HG02973 (cell line): ENCODE measurements at regions not wholly inside any gene's neighbourhood (a gene's known extent, or its start where the extent isn't known, plus 50 kb on each side); places are given as distances from the start of the nearest gene placed in this dataset.
"Not testable (repeated sequence)": the region's sequence is repeated elsewhere in the genome, so short reads cannot be mapped to it uniquely, and the experiment has no call there.

ENCODE experiments used
- ATAC-seq: cut with Tn5 transposase; IDR thresholded peaks from one replicate; pipeline ENCODE4 v1.9.1; 2021; ENCODE audit warnings: moderate library complexity; ENCODE audit not compliant: unreplicated experiment

DNA sequence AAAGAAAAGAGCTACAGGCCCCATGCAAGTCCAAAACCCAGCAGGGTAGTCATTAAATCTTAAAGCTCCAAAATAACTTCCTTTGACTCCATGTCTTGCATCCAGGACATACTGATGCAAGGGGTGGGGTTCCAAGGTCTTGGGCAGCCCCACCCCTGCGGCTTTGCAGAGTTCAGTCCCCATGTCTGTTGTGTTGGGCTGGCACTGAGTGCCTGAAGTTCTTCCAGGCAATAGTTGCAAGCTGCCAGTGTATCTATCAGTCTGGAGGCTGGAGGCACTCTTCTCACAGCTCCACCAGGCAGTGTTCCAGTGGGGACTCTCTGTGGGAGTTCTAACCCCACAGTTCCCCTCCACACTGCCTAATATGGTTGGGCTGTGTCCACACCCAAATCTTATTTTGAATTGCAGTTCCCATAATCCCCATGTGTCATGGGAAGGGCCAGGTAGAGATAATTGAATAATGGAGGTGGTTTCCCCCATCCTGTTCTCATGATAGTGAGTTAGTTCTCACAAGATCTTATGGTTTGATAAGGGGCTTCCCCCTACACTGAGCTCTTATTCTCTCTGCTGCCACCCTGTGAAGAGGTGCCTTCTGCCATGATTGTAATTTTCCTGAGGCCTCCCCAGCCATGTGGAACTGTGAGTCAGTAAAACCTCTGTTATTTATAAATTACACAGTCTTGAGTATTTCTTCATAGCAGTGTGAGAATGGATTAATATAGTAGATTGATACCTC lies 237.5 kb upstream of the ADRA1B start:
- ATAC-seq: no peak

DNA sequence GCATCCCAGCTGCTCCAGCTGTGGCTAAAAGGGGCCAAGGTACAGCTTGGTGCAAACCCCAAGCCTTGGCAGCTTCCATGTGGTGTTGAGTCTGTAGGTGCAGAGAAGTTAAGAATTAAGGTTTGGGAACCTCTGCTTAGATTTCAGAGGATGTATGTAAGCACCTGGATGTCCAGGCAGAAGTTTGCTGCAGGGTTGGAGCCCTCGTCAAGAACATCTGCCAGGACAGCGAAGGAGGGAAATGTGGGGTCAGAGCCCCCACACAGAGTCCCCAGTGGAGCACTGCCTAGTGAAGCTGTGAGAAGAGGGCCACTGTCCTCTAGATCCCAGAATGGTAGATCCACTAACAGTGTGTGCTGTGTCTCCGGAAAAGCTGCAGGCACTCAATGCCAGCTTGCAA lies 236.2 kb upstream of the ADRA1B start:
- no peak for ATAC-seq

DNA sequence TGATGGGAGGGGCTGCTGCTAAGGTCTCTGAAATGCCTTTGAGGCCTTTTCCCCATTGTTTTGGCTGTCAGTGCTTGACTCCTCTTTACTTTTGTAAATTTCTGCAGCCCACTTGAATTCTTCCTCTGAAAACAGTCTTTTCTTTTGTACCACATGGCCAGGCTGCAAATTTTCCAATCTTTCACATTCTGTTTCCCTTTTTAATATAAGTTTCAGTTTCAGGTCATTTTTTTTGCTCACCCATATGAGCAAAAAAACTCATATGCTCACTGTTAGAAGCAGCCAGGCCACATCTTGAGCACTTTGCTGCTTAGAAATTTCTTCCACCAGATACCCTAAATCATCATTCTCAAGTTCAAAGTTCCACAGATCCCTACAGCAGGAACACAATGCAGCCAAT lies 234.6 kb upstream of the ADRA1B start:
- ATAC-seq: no peak

DNA sequence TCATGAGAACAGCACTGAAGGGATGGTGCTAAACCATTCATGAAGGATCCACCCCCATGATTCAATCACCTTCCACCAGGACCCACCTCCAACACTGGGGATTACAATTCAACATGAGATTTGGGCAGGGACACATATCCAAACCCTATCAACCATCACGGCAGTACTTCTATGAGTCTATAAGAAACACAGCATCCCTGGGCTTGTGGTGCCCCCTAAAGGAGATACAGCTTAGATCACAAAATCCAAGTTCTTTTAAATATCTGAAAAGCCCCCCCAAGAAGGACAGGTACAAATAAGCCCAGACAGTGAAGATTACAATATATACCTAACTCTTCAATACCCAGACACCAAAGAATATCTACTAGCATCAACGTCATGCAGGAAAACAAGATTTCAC lies 233.7 kb upstream of the ADRA1B start:
- ATAC-seq: no peak

DNA sequence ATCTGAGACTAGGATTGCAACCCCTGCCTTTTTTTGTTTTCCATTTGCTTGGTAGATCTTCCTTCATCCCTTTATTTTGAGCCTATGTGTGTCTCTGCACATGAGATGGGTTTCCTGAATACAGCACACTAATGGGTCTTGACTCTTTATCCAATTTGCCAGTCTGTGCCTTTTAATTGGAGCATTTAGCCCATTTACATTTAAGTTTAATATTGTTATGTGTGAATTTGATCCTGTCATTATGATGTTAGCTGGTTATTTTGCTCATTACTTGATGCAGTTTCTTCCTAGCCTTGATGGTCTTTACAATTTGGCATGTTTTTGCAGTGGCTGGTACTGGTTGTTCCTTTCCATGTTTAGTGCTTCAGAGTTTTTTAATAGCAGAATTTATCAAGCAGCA lies 228.4 kb upstream of the ADRA1B start:
- not testable (repeated sequence) for ATAC-seq

DNA sequence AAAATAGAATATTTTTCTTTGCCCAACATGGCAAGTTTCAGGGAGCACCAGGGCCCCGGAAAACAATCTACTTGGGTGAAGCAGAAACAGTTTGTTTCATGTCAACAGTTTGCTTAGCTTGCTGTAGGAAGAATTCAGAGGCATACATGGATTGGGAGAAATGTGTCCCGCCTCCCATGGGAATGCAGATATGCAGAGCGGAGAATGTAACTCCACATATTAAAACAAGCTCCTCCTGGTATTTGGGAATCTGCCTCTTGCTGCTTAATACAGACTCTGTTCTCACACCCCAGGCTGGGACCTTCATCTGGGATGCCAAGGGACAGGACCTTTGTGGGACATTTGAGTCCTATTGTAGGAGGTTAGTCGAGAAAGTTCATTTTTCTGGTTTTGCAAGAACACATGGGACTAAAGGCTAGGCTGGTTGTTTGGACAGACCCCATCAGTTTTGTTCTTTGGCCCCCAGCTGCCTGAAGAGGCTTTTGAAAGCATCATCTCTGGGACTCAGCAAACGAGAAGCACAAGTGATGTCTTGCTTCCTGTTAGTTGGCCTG lies 220.5 kb upstream of the ADRA1B start:
- ATAC-seq: no peak

DNA sequence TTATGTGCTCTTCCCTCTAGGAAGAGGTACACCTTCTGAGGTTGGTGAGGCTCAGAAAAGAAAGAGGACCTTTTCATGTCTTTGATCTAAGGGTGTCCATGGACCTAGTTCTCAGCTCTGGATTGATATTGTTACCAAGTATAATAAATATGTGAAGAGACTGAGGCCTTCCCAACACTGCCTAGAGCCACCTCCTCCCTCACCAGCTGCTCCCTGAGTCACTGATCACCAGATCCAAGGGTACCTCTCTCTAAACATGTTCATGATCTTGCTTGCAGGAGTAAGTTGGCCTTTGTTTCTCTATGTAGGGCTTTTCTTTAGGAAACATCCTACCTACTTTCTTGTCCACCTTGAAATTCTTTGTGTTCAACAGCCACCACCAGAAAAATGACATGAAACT lies 218.8 kb upstream of the ADRA1B start:
- no peak for ATAC-seq

DNA sequence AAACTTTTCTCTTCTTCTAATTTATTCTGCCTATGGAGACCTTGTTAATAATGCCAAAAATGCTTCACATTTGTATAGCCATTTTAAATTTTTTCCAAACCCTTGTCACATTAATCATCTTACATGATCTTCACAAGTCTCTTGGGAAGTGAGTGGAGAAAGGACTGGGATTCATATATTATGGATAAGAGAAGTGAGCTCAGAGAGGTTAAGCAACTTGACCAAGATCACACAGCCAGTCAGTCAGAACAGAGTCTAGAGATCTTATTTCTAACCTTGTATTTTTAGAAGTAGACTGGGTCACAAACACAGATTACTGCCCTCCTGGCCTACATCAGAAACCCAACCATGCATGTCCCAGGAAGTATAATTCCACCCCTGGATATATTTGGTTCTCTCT lies 218.0 kb upstream of the ADRA1B start:
- no peak for ATAC-seq

DNA sequence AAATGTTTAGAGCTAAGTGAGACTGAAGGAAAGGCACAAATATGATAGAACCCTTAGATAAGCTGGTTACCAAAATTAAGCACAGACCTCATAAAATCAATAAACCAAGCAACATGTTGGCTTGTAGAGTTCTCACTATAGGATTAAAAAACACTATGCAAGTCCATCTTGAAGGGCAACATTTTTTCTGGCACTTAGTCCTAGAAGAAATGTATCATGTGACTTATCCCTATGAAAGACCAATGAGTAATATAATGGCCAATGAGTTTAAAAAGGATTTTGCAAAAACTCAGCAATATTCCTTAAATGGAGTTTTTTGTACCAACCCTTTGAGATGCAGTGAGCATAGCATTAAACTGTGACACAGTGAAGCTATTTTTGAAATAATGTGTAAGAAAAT lies 216.3 kb upstream of the ADRA1B start:
- ATAC-seq: no peak

DNA sequence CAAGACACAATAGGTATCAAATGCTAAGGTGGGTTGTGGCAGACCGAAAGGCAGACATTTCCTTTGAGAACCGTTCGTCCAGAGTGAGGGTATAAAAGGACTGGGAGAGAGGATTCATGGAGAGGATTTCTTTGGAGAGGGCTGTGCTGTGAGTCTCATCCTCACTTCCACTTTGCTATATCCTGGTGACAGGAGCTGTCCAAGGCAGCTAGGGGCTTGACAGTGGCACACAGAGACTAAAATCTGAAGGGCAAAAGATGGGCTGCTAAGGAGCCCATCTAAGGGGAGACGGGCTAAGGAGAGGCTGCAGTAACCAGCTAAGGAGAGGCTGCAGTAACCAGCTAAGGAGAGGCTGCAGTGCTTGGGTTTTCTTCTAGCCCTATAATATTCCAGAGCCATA lies 214.0 kb upstream of the ADRA1B start:
- ATAC-seq: no peak

DNA sequence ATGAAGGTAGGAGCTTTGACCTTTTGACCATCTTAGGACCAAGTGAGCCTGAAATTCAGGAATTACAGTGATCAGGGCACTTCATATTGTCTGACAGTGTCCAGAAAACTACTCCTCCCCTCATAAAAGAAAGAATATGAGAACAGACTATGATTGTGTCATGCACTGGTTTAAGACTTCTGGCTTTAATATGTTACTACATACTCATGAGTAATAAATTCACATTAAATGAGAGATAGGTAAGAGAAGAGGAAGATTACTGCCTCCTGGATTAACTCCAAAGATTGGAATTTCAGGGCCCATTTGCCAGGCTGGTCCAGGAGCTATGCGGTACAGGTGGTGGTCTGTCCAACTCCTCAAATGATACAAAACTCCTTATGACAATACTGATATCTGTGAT lies 213.5 kb upstream of the ADRA1B start:
- no peak for ATAC-seq

DNA sequence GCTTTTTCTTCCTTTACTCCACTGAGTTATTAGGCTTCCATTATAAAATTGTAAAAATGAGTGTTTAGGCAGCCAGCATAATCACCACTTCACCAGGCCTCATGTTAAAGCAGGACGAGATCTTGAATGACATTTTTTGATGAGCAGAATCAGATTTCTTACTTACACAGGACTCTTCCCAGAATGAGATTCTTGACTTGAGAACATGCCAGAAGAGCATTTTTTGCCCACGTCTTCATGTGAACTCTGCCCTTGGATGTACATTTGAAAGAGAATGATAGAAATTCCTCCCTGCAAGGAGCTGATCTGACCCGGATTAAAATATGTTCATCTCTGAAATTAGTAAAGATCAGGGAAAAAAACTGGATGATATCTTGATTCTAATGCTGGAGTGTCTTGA lies 212.1 kb upstream of the ADRA1B start:
- no peak for ATAC-seq

DNA sequence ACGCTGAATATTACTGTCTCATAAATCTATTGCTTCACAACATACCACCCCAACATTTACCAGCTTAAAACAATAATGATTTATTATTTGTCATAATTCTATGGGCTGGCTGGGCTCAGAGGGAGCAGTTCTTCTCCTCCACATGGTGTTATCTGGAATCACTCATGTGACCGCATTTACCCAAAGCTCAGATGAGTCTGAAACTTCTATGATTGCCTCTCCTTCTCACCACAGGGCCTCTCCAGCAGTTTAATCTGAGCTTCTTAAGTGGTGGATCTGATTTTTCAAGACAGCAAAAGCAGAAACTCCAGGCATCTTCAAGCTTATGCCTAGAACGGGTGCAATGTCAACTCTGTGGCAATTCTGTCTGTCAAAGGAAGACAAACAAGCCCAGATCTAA lies 210.3 kb upstream of the ADRA1B start:
- no peak for ATAC-seq

DNA sequence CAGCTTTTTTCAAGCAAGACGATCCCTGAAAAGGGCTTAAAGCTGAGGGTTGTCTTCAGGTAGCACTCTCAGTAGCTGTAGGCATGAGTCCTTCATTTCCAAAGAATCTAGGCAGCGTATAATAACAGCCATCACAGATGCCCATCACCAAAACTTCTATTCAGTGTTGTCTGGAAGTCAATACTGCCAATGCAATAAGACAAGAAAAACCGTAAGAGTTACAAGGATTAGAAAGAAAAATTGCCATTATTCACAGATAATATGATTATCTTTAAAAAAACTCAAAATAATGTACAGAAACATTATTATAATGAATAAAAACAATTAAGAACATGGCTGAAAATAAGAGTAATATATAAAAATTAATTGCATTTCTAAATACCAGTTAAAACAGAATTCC lies 208.2 kb upstream of the ADRA1B start:
- ATAC-seq: no peak

DNA sequence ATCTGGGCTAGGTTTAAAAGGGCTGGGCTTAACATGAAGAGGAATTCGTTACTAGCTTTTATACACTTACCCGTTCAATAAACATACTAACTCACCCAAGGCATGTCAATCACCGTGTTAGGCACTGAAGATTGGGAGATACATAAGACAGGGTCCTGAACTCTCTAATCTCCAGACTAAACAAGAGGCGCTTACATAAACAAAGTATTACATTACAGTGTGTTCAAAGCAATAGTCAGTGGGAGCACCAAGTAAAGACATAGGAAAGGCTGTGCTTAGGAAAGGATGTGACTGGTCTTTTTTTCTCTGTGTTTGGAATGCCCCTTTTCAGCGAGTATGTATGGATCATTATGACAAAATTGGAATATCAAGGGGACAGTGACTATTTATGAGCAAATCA lies 203.6 kb upstream of the ADRA1B start:
- no peak for ATAC-seq

DNA sequence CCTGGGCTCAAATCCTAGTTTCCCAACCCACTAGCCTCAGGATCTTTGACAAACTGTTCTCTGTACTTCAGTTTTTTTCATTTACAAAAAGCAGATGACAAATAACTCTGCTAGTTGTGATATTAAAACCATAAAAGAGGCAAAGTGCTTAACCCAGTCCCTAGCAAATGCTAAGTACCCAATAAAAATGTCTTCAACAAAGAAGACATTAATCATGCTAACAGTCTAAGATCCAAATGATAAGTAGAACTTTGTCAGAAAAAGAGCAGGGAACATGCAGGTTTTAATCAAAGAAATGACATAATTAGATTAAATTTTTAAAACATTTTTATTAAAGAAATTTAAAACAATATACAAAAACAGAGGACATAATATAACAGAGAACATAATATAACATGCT lies 203.0 kb upstream of the ADRA1B start:
- no peak for ATAC-seq

DNA sequence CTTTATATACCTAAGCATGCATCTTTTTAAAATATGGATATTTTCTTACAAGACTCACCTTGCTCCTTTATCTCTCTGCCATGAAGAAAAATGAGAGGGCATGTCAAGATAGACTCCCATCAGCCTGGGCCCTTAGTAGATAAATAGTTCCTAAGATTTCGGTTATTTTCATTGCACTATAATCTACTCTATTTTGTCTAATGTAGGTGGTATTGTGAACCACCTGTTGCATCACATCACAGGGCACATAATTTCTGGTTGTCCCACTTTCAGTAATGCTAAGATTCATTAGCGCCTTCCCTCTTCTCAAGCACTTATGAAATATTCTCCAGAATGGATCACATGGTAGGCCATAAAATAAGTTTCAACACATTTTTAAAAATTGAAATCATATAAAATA lies 202.5 kb upstream of the ADRA1B start:
- no peak for ATAC-seq

DNA sequence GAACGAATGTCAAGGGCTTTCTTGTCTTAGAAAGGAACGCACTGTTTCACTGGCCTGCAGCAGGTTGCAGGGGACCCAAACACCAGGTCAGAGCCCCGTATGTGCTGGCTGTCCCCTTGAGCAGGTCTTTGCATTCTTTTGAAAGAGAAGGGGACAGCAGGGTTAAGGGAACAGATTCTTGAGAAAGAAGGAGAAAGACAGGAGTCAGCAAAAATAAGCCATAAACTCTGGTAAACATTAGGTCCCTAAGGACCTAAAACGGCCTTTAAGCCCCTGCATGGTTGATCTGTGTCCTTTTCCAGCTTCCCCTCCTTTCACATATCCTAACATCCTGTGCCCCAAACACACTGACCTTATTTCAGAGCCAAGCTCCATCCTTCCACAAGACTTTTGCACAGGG lies 190.8 kb upstream of the ADRA1B start:
- ATAC-seq: no peak

DNA sequence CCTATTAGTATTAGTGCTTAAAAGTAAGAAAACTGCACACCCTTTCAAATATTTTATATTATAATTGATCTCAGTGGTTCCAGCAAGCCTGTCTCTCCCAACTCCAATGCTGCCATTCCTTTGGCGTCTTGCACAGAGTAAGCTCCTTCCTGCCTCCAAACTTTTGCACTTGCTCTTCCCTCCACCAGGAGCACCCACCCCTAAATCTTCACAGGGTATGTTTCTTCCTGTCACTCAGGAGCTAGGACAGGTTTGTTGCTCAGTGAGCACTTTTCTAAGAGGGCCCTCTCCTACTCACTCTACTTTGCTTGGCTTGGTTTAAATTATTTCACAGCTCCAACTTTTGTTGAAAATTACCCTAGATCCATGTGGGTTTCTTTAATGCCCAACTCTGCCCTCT lies 189.1 kb upstream of the ADRA1B start:
- ATAC-seq: no peak

DNA sequence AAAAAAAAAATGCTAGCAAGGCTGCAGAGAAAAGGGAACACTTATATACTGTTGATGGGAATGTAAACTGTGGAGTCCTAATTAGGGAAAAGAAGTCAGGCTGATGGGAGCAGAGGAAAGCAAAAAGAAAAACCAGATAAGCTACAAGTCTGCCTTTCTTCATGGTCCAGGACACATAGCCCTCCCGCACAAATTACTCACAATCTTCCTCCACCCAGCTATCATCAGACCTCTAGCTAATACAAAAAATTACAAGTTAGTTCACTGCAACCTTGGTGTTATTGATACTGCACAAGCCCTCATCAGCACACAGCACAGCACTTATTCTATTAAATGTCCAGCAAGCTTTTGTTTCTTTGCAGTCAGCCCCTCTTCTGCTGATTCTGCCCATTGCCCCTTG lies 186.0 kb upstream of the ADRA1B start:
- ATAC-seq: no peak

DNA sequence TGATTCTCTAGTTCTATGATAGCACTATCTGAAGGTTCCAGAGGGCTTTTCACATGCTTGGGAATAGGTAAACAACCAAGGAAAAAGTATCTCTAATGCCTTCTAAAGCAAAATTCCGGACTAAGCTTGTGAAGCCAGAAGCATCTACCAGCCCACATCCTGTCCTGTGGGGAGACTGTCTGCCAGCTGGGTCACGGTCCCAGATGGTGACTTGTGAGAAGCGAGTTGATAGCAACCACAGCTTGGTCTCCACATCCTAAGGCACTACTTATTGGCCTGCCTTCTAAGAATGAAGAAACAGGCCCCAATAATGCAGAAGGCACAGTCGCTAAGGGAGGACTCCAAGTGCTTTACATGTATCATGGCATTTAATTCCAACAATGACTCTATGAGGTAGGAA lies 184.1 kb upstream of the ADRA1B start:
- ATAC-seq: no peak

DNA sequence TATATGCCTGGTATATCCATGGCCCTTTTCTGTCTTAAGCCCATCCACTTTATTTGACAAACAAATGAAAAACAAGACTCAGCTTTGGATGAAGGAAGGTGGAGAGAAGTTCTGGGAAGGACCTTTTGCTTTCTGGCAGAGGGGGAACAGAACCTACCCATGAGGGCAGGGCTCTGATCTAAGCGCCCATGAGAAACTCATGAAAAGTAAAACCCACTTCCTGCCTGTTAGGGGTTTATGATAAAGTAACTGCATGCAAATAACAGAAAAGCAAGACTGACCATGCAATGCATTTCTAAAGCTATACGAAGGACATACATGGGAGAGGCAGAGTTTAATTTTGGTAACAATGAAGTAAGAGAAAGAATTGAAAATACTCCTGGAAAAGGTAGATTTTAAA lies 181.9 kb upstream of the ADRA1B start:
- ATAC-seq: no peak

DNA sequence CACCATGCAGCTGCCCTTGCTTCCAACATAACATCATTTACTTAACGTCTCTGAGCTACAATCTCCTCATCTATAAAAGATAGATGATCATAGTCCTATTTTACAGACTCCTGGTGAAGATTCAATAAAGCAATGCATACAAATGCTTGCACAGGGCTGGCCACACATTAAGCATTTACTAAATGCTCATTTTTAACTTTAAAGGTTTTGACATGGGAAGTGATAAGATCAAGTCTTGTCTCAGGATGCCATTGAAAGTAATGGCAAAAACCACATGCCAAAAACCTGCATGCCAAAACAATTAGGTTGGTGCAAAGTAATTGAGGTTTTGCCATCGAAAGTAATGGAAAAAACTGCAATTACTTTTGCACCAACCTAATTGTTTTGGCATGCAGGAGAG lies 181.2 kb upstream of the ADRA1B start:
- ATAC-seq: no peak
